HEK293 (cell line): ENCODE measurements at regions not wholly inside any gene's neighbourhood (a gene's known extent, or its start where the extent isn't known, plus 50 kb on each side); places are given as distances from the start of the nearest gene placed in this dataset.

Experiments
- CTCF ChIA-PET: fragments of 350-600 bp; formaldehyde crosslinking; extraction: SDS; loops from one replicate; lab custom pipeline; 2021; ENCODE audit warnings: antibody characterized with exemption; lab: Yijun Ruan, JAX
- POLR2A ChIA-PET: fragments of 300-600 bp; formaldehyde crosslinking; extraction: SDS; loops from one replicate; lab custom pipeline; 2020; ENCODE audit warnings: antibody characterized with exemption, inconsistent platforms; lab: Yijun Ruan, JAX
- H3K27ac ChIP-seq: fragments of 200-500 bp; sonication (Bioruptor generic); 2 replicates; pipeline ENCODE4 v1.5.1; 2014; ENCODE audit warnings: low read depth, low read length, control low read depth, inconsistent platforms; ENCODE audit errors: extremely low read depth
- H3K36me3 ChIP-seq, 2 experiments: fragments of 200-500 bp in 1 of 2; sonication (Bioruptor generic) in 1 of 2; 1 replicate in 1 of 2; 2 replicates in 1 of 2; pipeline ENCODE4 v1.5.1; 2014 to 2017; ENCODE audit warnings: inconsistent platforms in 2 of 2, low read length in 2 of 2; ENCODE audit not compliant: control insufficient read depth in 2 of 2, insufficient read depth in 1 of 2
- H3K4me1 ChIP-seq: fragments of 200-500 bp; sonication (Bioruptor generic); 2 replicates; pipeline ENCODE4 v1.5.1; 2014; ENCODE audit warnings: mild to moderate bottlenecking, low read length, inconsistent platforms; ENCODE audit not compliant: control insufficient read depth, insufficient read depth
- H3K4me3 ChIP-seq: 2 replicates; pipeline ENCODE4 v1.5.1; 2011; ENCODE audit warnings: low read depth, mild to moderate bottlenecking, control low read depth, low read length, moderate library complexity
- H3K9me3 ChIP-seq: fragments of 200-500 bp; sonication (Bioruptor generic); 2 replicates; pipeline ENCODE4 v1.5.1; 2014; ENCODE audit warnings: low read depth, low read length, inconsistent platforms; ENCODE audit not compliant: control insufficient read depth, insufficient read depth
- HOXD13 ChIP-seq: sonication (generic); formaldehyde crosslinking; IDR thresholded peaks from 2 replicates; pipeline ENCODE4 v1.8.0; 2022; ENCODE audit warnings: missing genetic modification reagents, borderline replicate concordance
- OVOL3 ChIP-seq: fragments of 450-650 bp; formaldehyde crosslinking; IDR thresholded peaks from 2 replicates; pipeline ENCODE4 v1.5.1; 2016; ENCODE audit warnings: missing biosample characterization, missing genetic modification characterization
- SP2 ChIP-seq: fragments of 450-650 bp; formaldehyde crosslinking; IDR thresholded peaks from 2 replicates; pipeline ENCODE4 v1.5.1; 2016; ENCODE audit warnings: missing biosample characterization, missing genetic modification characterization
- ZEB2 ChIP-seq: fragments of 450-650 bp; formaldehyde crosslinking; IDR thresholded peaks from 2 replicates; pipeline ENCODE4 v1.5.1; 2016; ENCODE audit warnings: missing biosample characterization, missing genetic modification characterization
- ZNF175 ChIP-seq: fragments of 450-650 bp; formaldehyde crosslinking; IDR thresholded peaks from 2 replicates; pipeline ENCODE4 v1.5.1; 2016; ENCODE audit warnings: missing biosample characterization, missing genetic modification characterization
- ZNF2 ChIP-seq: fragments of 450-650 bp; formaldehyde crosslinking; IDR thresholded peaks from 2 replicates; pipeline ENCODE4 v1.5.1; 2016; ENCODE audit warnings: missing biosample characterization, missing genetic modification characterization
- ZNF514 ChIP-seq: fragments of 450-650 bp; formaldehyde crosslinking; IDR thresholded peaks from 2 replicates; pipeline ENCODE4 v1.5.1; 2016; ENCODE audit warnings: missing biosample characterization, missing genetic modification characterization
- ZNF629 ChIP-seq: fragments of 450-650 bp; formaldehyde crosslinking; IDR thresholded peaks from 2 replicates; pipeline ENCODE4 v1.5.1; 2017; ENCODE audit warnings: missing biosample characterization, missing genetic modification characterization
- ZNF707 ChIP-seq: fragments of 450-650 bp; formaldehyde crosslinking; IDR thresholded peaks from 2 replicates; pipeline ENCODE4 v1.5.1; 2016; ENCODE audit warnings: missing biosample characterization, missing genetic modification characterization
- ZNF747 ChIP-seq: fragments of 450-650 bp; formaldehyde crosslinking; IDR thresholded peaks from 2 replicates; pipeline ENCODE4 v1.5.1; 2016; ENCODE audit warnings: missing biosample characterization, missing genetic modification characterization
- ZNF768 ChIP-seq: fragments of 450-650 bp; formaldehyde crosslinking; IDR thresholded peaks from 2 replicates; pipeline ENCODE4 v1.5.1; 2018; ENCODE audit warnings: missing biosample characterization, mild to moderate bottlenecking, missing genetic modification characterization
- ZNF792 ChIP-seq: fragments of 450-650 bp; formaldehyde crosslinking; IDR thresholded peaks from 2 replicates; pipeline ENCODE4 v1.5.1; 2016; ENCODE audit warnings: missing biosample characterization, missing genetic modification characterization
- TF ChIP-seq, protein P1 (sequence below): IDR thresholded peaks from 2 replicates; pipeline ENCODE4 v1.6.1; 2011; ENCODE audit warnings: mild to moderate bottlenecking, low read depth, low read length, borderline replicate concordance
- TF ChIP-seq, protein P2 (sequence below): fragments of 450-650 bp; formaldehyde crosslinking; IDR thresholded peaks from 2 replicates; pipeline ENCODE4 v1.5.1; 2017; ENCODE audit warnings: missing biosample characterization, missing genetic modification characterization
- TF ChIP-seq, protein P3 (sequence below): fragments of 450-650 bp; formaldehyde crosslinking; IDR thresholded peaks from 2 replicates; pipeline ENCODE4 v1.5.1; 2016; ENCODE audit warnings: missing biosample characterization, missing genetic modification characterization
- TF ChIP-seq, protein P4 (sequence below): fragments of 450-650 bp; formaldehyde crosslinking; IDR thresholded peaks from 2 replicates; pipeline ENCODE4 v1.5.1; 2016; ENCODE audit warnings: missing biosample characterization, missing genetic modification characterization
- TF ChIP-seq, protein P5 (sequence below): fragments of 450-650 bp; formaldehyde crosslinking; IDR thresholded peaks from 2 replicates; pipeline ENCODE4 v1.5.1; 2016; ENCODE audit warnings: missing biosample characterization, missing genetic modification characterization

DNA sequence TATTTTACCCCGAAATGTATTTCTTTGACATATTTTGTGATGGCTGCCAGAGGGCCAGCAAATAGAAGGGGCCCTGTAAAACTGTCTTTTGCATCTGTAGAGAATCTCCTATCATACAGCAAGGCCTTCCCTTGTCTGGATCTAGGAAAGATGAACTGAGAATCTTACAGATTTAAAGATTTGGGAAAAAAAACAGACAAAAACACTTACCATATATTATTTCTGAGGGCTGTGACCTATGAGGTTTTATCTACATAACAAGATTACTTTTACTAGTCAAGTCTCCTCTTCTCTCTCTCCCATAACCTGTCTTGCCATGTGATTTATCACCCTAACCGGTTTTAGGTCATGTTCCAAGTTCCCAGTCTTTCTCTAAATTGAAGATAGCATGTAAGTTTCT lies 599.2 kb upstream of the CDH6 start (continued):
- TF ChIP-seq, protein P1, sequence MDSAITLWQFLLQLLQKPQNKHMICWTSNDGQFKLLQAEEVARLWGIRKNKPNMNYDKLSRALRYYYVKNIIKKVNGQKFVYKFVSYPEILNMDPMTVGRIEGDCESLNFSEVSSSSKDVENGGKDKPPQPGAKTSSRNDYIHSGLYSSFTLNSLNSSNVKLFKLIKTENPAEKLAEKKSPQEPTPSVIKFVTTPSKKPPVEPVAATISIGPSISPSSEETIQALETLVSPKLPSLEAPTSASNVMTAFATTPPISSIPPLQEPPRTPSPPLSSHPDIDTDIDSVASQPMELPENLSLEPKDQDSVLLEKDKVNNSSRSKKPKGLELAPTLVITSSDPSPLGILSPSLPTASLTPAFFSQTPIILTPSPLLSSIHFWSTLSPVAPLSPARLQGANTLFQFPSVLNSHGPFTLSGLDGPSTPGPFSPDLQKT = no peak
- TF ChIP-seq, all 188 proteins: peak for 0

DNA sequence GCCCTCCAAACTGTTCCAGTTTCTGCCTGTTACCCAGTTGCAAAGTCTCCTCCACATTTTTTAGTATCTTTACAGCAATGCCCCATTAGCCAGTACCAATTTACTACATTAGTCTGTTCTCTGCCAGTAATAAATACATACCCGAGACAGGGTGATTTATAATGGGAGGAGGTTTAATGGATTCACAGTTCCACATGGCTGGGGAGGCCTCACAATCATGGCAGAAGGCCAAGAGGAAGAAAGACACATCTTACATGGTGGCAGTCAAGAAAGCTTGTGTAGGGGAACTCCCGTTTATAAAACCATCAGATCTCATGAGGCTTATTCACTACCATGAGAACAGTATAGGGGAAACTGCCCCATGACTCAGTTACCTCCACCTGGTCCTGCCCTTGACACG lies 600.7 kb upstream of the CDH6 start:
- Histone ChIP-seq H3K36me3 (no peaks in the 10 kb centered on the region), H3K27ac (no peak overlapping the region), H3K9me3 (no peaks in the 10 kb centered on the region), H3K4me3 (no peak overlapping the region), H3K4me1 (no peaks in the 10 kb centered on the region)
- TF ChIP-seq OVOL3 (tag by site-specific recombination) (no peak), HOXD13 (CRISPR knock-in tag) (no peak), ZEB2 (tag by site-specific recombination) (no peak), ZNF175 (tag by site-specific recombination) (no peak), ZNF792 (tag by site-specific recombination) (no peak)
- TF ChIP-seq, protein P2, sequence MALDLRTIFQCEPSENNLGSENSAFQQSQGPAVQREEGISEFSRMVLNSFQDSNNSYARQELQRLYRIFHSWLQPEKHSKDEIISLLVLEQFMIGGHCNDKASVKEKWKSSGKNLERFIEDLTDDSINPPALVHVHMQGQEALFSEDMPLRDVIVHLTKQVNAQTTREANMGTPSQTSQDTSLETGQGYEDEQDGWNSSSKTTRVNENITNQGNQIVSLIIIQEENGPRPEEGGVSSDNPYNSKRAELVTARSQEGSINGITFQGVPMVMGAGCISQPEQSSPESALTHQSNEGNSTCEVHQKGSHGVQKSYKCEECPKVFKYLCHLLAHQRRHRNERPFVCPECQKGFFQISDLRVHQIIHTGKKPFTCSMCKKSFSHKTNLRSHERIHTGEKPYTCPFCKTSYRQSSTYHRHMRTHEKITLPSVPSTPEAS = no peak
- TF ChIP-seq, protein P3, sequence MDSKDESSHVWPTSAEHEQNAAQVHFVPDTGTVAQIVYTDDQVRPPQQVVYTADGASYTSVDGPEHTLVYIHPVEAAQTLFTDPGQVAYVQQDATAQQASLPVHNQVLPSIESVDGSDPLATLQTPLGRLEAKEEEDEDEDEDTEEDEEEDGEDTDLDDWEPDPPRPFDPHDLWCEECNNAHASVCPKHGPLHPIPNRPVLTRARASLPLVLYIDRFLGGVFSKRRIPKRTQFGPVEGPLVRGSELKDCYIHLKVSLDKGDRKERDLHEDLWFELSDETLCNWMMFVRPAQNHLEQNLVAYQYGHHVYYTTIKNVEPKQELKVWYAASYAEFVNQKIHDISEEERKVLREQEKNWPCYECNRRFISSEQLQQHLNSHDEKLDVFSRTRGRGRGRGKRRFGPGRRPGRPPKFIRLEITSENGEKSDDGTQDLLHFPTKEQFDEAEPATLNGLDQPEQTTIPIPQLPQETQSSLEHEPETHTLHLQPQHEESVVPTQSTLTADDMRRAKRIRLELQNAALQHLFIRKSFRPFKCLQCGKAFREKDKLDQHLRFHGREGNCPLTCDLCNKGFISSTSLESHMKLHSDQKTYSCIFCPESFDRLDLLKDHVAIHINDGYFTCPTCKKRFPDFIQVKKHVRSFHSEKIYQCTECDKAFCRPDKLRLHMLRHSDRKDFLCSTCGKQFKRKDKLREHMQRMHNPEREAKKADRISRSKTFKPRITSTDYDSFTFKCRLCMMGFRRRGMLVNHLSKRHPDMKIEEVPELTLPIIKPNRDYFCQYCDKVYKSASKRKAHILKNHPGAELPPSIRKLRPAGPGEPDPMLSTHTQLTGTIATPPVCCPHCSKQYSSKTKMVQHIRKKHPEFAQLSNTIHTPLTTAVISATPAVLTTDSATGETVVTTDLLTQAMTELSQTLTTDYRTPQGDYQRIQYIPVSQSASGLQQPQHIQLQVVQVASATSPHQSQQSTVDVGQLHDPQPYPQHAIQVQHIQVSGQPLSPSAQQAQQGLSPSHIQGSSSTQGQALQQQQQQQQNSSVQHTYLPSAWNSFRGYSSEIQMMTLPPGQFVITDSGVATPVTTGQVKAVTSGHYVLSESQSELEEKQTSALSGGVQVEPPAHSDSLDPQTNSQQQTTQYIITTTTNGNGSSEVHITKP (tag by site-specific recombination) = no peak
- TF ChIP-seq, protein P4, sequence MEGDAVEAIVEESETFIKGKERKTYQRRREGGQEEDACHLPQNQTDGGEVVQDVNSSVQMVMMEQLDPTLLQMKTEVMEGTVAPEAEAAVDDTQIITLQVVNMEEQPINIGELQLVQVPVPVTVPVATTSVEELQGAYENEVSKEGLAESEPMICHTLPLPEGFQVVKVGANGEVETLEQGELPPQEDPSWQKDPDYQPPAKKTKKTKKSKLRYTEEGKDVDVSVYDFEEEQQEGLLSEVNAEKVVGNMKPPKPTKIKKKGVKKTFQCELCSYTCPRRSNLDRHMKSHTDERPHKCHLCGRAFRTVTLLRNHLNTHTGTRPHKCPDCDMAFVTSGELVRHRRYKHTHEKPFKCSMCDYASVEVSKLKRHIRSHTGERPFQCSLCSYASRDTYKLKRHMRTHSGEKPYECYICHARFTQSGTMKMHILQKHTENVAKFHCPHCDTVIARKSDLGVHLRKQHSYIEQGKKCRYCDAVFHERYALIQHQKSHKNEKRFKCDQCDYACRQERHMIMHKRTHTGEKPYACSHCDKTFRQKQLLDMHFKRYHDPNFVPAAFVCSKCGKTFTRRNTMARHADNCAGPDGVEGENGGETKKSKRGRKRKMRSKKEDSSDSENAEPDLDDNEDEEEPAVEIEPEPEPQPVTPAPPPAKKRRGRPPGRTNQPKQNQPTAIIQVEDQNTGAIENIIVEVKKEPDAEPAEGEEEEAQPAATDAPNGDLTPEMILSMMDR = no peak
- ChIA-PET POLR2A (no interaction called here), CTCF (no interaction called here)

DNA sequence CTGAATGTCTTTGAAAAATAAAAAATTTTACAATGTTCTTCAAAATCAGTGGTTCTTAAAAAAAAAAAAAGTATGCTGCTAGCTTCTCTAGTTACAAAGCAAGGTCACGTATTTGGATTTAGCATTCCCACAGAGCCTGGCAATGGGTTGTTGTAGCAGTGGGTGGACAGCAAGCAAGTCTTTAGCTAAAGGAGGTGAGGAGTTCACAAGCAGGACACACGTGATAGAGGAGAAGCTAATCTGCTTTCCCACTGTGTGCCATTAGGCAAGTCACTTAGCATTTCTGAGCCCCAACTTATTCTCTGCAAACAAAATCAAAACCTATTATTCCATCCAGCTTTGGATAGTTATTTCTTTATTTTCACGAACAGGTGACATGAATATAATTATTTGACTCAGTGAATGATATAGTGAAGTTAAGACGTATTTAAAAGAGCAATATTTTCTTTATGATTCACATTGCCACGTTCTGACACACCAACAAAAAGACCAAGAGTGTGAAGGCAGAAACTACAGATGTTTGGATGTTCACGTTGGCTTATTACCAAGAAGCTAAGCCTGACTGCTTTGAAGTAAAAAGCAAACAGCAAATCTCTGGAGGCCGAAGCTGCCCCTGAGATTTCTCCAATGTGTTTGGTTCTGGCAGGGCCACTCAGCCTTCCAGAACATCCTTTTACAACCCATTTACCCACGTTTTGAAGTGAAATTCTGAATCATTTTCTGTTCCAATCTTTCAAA lies 612.1 kb upstream of the CDH6 start:
- ChIA-PET CTCF (no interaction called here), POLR2A (no interaction called here)
- Histone ChIP-seq H3K27ac (no peak overlapping the region), H3K36me3 (no peaks in the 10 kb centered on the region), H3K4me1 (no peaks in the 10 kb centered on the region), H3K9me3 (no peaks in the 10 kb centered on the region), H3K4me3 (no peak overlapping the region)
- TF ChIP-seq SP2 (tag by site-specific recombination) = no peak
- TF ChIP-seq ZNF707 (tag by site-specific recombination) = no peak
- TF ChIP-seq ZNF629 (tag by site-specific recombination) = no peak
- no peak for TF ChIP-seq ZNF2
- TF ChIP-seq ZNF514 (tag by site-specific recombination) = no peak
- TF ChIP-seq ZNF747 = no peak
- TF ChIP-seq, protein P5, sequence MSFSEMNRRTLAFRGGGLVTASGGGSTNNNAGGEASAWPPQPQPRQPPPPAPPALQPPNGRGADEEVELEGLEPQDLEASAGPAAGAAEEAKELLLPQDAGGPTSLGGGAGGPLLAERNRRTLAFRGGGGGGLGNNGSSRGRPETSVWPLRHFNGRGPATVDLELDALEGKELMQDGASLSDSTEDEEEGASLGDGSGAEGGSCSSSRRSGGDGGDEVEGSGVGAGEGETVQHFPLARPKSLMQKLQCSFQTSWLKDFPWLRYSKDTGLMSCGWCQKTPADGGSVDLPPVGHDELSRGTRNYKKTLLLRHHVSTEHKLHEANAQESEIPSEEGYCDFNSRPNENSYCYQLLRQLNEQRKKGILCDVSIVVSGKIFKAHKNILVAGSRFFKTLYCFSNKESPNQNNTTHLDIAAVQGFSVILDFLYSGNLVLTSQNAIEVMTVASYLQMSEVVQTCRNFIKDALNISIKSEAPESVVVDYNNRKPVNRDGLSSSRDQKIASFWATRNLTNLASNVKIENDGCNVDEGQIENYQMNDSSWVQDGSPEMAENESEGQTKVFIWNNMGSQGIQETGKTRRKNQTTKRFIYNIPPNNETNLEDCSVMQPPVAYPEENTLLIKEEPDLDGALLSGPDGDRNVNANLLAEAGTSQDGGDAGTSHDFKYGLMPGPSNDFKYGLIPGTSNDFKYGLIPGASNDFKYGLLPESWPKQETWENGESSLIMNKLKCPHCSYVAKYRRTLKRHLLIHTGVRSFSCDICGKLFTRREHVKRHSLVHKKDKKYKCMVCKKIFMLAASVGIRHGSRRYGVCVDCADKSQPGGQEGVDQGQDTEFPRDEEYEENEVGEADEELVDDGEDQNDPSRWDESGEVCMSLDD = no peak
- TF ChIP-seq ZNF768 = no peak
